ENCODE measurements at regions not wholly inside any gene's neighbourhood (a gene's known extent, or its start where the extent isn't known, plus 50 kb on each side); places are given as distances from the start of the nearest gene placed in this dataset.

DNA sequence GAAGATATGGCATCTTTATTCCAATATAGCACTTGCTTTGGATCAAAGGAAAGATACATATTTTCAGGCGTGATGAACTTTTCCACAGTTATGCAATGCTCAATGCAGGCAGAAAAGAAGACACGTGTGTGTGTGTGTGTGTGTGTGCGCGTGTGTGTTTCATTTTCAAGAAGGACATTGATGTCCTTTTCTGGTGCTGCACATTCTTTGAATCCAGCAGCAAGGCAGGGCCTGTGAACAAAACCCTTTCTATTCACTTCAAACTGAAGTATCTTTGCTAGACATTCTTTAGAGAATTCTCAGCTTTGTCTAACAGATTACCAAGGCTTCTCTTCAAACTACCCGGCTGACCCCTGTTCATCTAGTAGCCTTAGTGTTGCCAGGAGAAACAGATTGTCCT lies 124.6 kb downstream of the CD47 start:
- no peak overlapping the region for H3T11ph ChIP-seq (ENCODE audit: low read length)
- DNase-seq: no peak
- no peak overlapping the region for H3K4me3 Mint-ChIP-seq
- no peak overlapping the region for H3K27ac ChIP-seq (ENCODE audit: insufficient read length, low read depth, low read length)
- no peak overlapping the region for H3K27ac Mint-ChIP-seq
- no peak overlapping the region for H3K14ac ChIP-seq (ENCODE audit: insufficient read depth, low read length)
- no peak overlapping the region for H2AK5ac ChIP-seq (ENCODE audit: insufficient read length, low read length)
- H4K91ac ChIP-seq (ENCODE audit: insufficient read length, low read depth, low read length): no peak overlapping the region
- H3K4ac ChIP-seq (ENCODE audit: low read depth, low read length): no peak overlapping the region
- no peaks in the 10 kb centered on the region for H3K27me3 ChIP-seq (ENCODE audit: insufficient read depth, low read length)
- H3K4me1 Mint-ChIP-seq: peaks cover 15 to 19% of the 10 kb centered on the region in 2 experiments
- no peak overlapping the region for H3K23ac ChIP-seq (ENCODE audit: insufficient read length, low read depth, low read length)
- H2BK12ac ChIP-seq (ENCODE audit: insufficient read length, low read depth, low read length): no peak overlapping the region
- TF ChIP-seq, protein P1, sequence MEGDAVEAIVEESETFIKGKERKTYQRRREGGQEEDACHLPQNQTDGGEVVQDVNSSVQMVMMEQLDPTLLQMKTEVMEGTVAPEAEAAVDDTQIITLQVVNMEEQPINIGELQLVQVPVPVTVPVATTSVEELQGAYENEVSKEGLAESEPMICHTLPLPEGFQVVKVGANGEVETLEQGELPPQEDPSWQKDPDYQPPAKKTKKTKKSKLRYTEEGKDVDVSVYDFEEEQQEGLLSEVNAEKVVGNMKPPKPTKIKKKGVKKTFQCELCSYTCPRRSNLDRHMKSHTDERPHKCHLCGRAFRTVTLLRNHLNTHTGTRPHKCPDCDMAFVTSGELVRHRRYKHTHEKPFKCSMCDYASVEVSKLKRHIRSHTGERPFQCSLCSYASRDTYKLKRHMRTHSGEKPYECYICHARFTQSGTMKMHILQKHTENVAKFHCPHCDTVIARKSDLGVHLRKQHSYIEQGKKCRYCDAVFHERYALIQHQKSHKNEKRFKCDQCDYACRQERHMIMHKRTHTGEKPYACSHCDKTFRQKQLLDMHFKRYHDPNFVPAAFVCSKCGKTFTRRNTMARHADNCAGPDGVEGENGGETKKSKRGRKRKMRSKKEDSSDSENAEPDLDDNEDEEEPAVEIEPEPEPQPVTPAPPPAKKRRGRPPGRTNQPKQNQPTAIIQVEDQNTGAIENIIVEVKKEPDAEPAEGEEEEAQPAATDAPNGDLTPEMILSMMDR (conservative IDR thresholded peaks at IDR 0.05): no peak
- no peaks in the 10 kb centered on the region for H3K36me3 Mint-ChIP-seq (ENCODE audit: insufficient read depth in 1 of 3, low read depth in 3 of 3)
- H4K20me1 ChIP-seq (ENCODE audit: control insufficient read depth, insufficient read depth, insufficient read length): no peaks in the 10 kb centered on the region
- no peak overlapping the region for H2BK20ac ChIP-seq (ENCODE audit: low read depth, low read length, poor library complexity, severe bottlenecking)
- no peak overlapping the region for H3K56ac ChIP-seq (ENCODE audit: insufficient read length, low read depth, low read length)
- no peaks in the 10 kb centered on the region for H3K79me2 ChIP-seq (ENCODE audit: insufficient read depth, low read length)
- H2BK15ac ChIP-seq (ENCODE audit: low read depth, low read length): no peak overlapping the region
- no CpG with 5 or more reads among the region's 5 CpGs for whole genome bisulfite sequencing (ENCODE audit: extremely low coverage, insufficient read length, low lambda C conversion rate)
- H3K79me1 ChIP-seq (ENCODE audit: insufficient read depth, low read depth, low read length, poor library complexity, severe bottlenecking): no peaks in the 10 kb centered on the region
- H3K9me3 Mint-ChIP-seq: no peaks in the 10 kb centered on the region
- no peak overlapping the region for H2BK5ac ChIP-seq (ENCODE audit: insufficient read length, low read length)
- no peak overlapping the region for H4K8ac ChIP-seq (replicated peaks; ENCODE audit: insufficient read length, low read depth, low read length)
- H4K5ac ChIP-seq (ENCODE audit: insufficient read length, low read depth, low read length): no peak overlapping the region
- no peak overlapping the region for H2AFZ ChIP-seq (ENCODE audit: low read length)
- no peak overlapping the region for H2BK120ac ChIP-seq (ENCODE audit: low read depth, low read length, poor library complexity, severe bottlenecking)
- no peak overlapping the region for H3K4me2 ChIP-seq (ENCODE audit: insufficient read depth, insufficient read length, low read length)
- no peaks in the 10 kb centered on the region for H3K27me3 Mint-ChIP-seq (ENCODE audit: low read depth)
- H3K9ac ChIP-seq (ENCODE audit: extremely low read depth, insufficient read length, low read length): no peak overlapping the region
- no peaks in the 10 kb centered on the region for H3K23me2 ChIP-seq (ENCODE audit: insufficient read length, low read depth, low read length, poor library complexity, severe bottlenecking)
- H3K18ac ChIP-seq (ENCODE audit: insufficient read length, low read depth, low read length): no peak overlapping the region
- H3K4me1 ChIP-seq (ENCODE audit: insufficient read depth, low read length): no peaks in the 10 kb centered on the region; the same call in 1 of the 2 replicates
- H3K9me3 ChIP-seq (ENCODE audit: control insufficient read depth, low read depth, low read length): no peaks in the 10 kb centered on the region

Measured in H9 (cell line).